PC-9 (cell line): ENCODE measurements at regions not wholly inside any gene's neighbourhood (a gene's known extent, or its start where the extent isn't known, plus 50 kb on each side); places are given as distances from the start of the nearest gene placed in this dataset.

ENCODE experiments used
- BruUV-seq: library from RNA; stranded (reverse); fragments of 400-500 nt; replicated peaks from 2 replicates; lab custom pipeline; 2021; lab: Mats Ljungman, UMichigan
- CTCF ChIA-PET: fragments of 300-600 bp; sonication (Branson Sonifier 250); formaldehyde crosslinking; loops from one replicate; lab custom pipeline; 2022; ENCODE audit warnings: antibody characterized with exemption; lab: Charles Lee
- POLR2A ChIA-PET: fragments of 300-600 bp; sonication (Branson Sonifier 250); formaldehyde crosslinking; loops from one replicate; lab custom pipeline; 2022; ENCODE audit warnings: antibody characterized with exemption; ENCODE audit not compliant: unreplicated experiment; lab: Charles Lee
- DNase-seq, 2 experiments: peaks; one replicate each; pipeline versions ENCODE4 v3.0.0 to v3.0.0-alpha.2; 2015 to 2022; ENCODE audit warnings: mixed read lengths in 1 of 2
- H2AFZ ChIP-seq: fragments of 200-600 bp; sonication (generic); 2 replicates; pipeline ENCODE4 v1.8.1; 2017; ENCODE audit warnings: antibody characterized with exemption
- H3F3A ChIP-seq: fragments of 200-600 bp; sonication (generic); 2 replicates; pipeline ENCODE4 v1.8.1; 2017; ENCODE audit warnings: antibody characterized with exemption, mild to moderate bottlenecking, low read depth; ENCODE audit not compliant: insufficient read depth
- H3K27ac ChIP-seq: fragments of 200-600 bp; sonication (generic); 2 replicates; pipeline ENCODE4 v1.6.1; 2016; ENCODE audit warnings: mixed run types
- H3K27me3 ChIP-seq: fragments of 200-600 bp; sonication (generic); 2 replicates; pipeline ENCODE4 v1.6.1; 2016; ENCODE audit warnings: low read depth, mixed run types; ENCODE audit not compliant: insufficient read depth
- H3K36me3 ChIP-seq: fragments of 200-600 bp; sonication (generic); 2 replicates; pipeline ENCODE4 v1.6.1; 2016; ENCODE audit warnings: low read depth, mixed run types
- H3K4me1 ChIP-seq: fragments of 200-600 bp; sonication (generic); replicated peaks from 2 replicates; pipeline ENCODE4 v1.6.1; 2016; ENCODE audit warnings: mixed run types; ENCODE audit not compliant: insufficient read depth
- H3K4me2 ChIP-seq: fragments of 200-600 bp; sonication (generic); 2 replicates; pipeline ENCODE4 v1.6.1; 2017; ENCODE audit warnings: mixed run types
- H3K4me3 ChIP-seq: fragments of 200-600 bp; sonication (generic); 2 replicates; pipeline ENCODE4 v1.6.1; 2016; ENCODE audit warnings: mixed run types
- H3K79me2 ChIP-seq: fragments of 200-600 bp; sonication (generic); 2 replicates; pipeline ENCODE4 v1.6.1; 2017; ENCODE audit warnings: low read depth, mixed run types
- H3K9me2 ChIP-seq: fragments of 200-600 bp; sonication (generic); 2 replicates; pipeline ENCODE4 v1.8.1; 2017; ENCODE audit warnings: mild to moderate bottlenecking; ENCODE audit not compliant: insufficient read depth
- H3K9me3 ChIP-seq: fragments of 200-600 bp; sonication (generic); 2 replicates; pipeline ENCODE4 v1.8.1; 2016; ENCODE audit warnings: low read depth; ENCODE audit not compliant: insufficient read depth
- H4K20me1 ChIP-seq: fragments of 200-600 bp; sonication (generic); 2 replicates; pipeline ENCODE4 v1.8.1; 2017; ENCODE audit not compliant: insufficient read depth
- EZH2 ChIP-seq: fragments of 200-600 bp; sonication (generic); IDR thresholded peaks from 2 replicates; pipeline ENCODE4 v1.8.0; 2017; ENCODE audit warnings: antibody characterized with exemption, low read depth
- intact Hi-C: fragments of 100-400 bp; cut with micrococcal nuclease; formaldehyde crosslinking; loops from one replicate; pipeline ENCODE4 v1.10.0; 2022; ENCODE audit not compliant: unreplicated experiment
- TF ChIP-seq, protein P1 (sequence below): fragments of 200-600 bp; sonication (generic); conservative IDR thresholded peaks from 2 replicates; pipeline ENCODE4 v1.6.1; 2017; ENCODE audit warnings: mixed run types, antibody characterized with exemption, mild to moderate bottlenecking, moderate library complexity

- ChIA-PET POLR2A (no interaction called here), CTCF (no interaction called here)
- BruUV-seq = no TSS peak
Observed at GRCh38 chr18:76757925-76758324, 64.4 kb upstream of the ZNF236 start.

DNA sequence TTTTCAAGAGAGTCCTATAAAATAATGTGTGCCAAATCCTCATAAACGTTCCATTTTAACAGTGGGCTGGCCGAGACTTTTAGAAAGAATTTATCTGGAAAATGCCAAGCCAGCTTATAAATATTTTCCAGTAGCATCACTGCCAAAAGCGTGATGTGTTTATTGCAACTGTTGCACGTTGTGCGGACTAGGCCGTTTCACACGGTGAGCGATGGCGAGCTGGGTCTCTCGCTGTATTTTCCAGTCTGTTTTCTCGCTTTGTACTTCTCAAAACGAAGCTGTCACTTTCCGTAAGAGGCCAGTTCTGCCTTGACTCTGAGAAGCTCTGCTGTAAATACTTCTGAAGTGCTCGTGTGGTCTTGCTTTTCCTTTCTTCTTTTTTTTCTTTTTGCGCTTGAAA is 65.0 kb upstream of the ZNF236 start:
- Histone ChIP-seq H3K4me3 (no peak overlapping the region), H3K79me2 (no peaks in the 10 kb centered on the region), H2AFZ (no peak overlapping the region), H3F3A (no peaks in the 10 kb centered on the region), H3K27ac (no peak overlapping the region), H4K20me1 (no peaks in the 10 kb centered on the region), H3K4me2 (no peak overlapping the region), H3K9me2 (no peaks in the 10 kb centered on the region), H3K4me1 (no peaks in the 10 kb centered on the region), H3K9me3 (no peaks in the 10 kb centered on the region), H3K27me3 (peaks cover 21% of the 10 kb centered on the region), H3K36me3 (no peaks in the 10 kb centered on the region)
- POLR2A ChIA-PET = interaction anchor here (0.7 kb wide), 1 partner anchor 341 kb away, joined by 4 read pairs; no protein-coding TSS in a partner anchor
- no peak for DNase-seq
- intact Hi-C loops = no loop called here
- CTCF ChIA-PET = no interaction called here
- no TSS peak for BruUV-seq
- no peak for TF ChIP-seq EZH2
- TF ChIP-seq, protein P1, sequence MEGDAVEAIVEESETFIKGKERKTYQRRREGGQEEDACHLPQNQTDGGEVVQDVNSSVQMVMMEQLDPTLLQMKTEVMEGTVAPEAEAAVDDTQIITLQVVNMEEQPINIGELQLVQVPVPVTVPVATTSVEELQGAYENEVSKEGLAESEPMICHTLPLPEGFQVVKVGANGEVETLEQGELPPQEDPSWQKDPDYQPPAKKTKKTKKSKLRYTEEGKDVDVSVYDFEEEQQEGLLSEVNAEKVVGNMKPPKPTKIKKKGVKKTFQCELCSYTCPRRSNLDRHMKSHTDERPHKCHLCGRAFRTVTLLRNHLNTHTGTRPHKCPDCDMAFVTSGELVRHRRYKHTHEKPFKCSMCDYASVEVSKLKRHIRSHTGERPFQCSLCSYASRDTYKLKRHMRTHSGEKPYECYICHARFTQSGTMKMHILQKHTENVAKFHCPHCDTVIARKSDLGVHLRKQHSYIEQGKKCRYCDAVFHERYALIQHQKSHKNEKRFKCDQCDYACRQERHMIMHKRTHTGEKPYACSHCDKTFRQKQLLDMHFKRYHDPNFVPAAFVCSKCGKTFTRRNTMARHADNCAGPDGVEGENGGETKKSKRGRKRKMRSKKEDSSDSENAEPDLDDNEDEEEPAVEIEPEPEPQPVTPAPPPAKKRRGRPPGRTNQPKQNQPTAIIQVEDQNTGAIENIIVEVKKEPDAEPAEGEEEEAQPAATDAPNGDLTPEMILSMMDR = no peak

More at GRCh38 chr18:76757925-76758324, 64.4 kb upstream of the ZNF236 start:
- H3K4me3 ChIP-seq = no peak overlapping the region
- H3K27me3 ChIP-seq = peaks cover 17% of the 10 kb centered on the region; the same call in 1 of the 2 replicates
- H4K20me1 ChIP-seq = no peaks in the 10 kb centered on the region
- H3K4me1 ChIP-seq = no peaks in the 10 kb centered on the region
- no peak overlapping the region for H3K27ac ChIP-seq
- no peak for TF ChIP-seq EZH2
- TF ChIP-seq, protein P1 = no peak
- DNase-seq = no peak
- no peaks in the 10 kb centered on the region for H3K79me2 ChIP-seq
- no peaks in the 10 kb centered on the region for H3F3A ChIP-seq
- H3K9me2 ChIP-seq = no peaks in the 10 kb centered on the region
- intact Hi-C loops = no loop called here
- no peak overlapping the region for H2AFZ ChIP-seq
- H3K36me3 ChIP-seq = no peaks in the 10 kb centered on the region
- no peaks in the 10 kb centered on the region for H3K9me3 ChIP-seq
- H3K4me2 ChIP-seq = no peak overlapping the region

GRCh38 chr18:76756531-76757253 is 65.7 kb upstream of the ZNF236 start:
- intact Hi-C loops = no loop called here
- no peaks in the 10 kb centered on the region for H4K20me1 ChIP-seq
- CTCF ChIA-PET = no interaction called here
- no peak overlapping the region for H2AFZ ChIP-seq
- H3K27me3 ChIP-seq = peaks cover 18% of the 10 kb centered on the region
- H3K9me3 ChIP-seq = no peaks in the 10 kb centered on the region
- H3K4me1 ChIP-seq = no peaks in the 10 kb centered on the region
- H3K79me2 ChIP-seq = no peaks in the 10 kb centered on the region
- no peak for DNase-seq
- H3K4me3 ChIP-seq = no peak overlapping the region
- BruUV-seq = no TSS peak
- no peaks in the 10 kb centered on the region for H3K36me3 ChIP-seq
- H3K9me2 ChIP-seq = no peaks in the 10 kb centered on the region
- no peak overlapping the region for H3K27ac ChIP-seq
- TF ChIP-seq EZH2 = no peak
- TF ChIP-seq, protein P1 = no peak
- no peak overlapping the region for H3K4me2 ChIP-seq
- POLR2A ChIA-PET = interaction anchor here (0.7 kb wide), 1 partner anchor 340 kb away, joined by 4 read pairs; no protein-coding TSS in a partner anchor
- no peaks in the 10 kb centered on the region for H3F3A ChIP-seq
